ENCODE measurements at regions not wholly inside any gene's neighbourhood (a gene's known extent, or its start where the extent isn't known, plus 50 kb on each side); places are given as distances from the start of the nearest gene placed in this dataset.

- TF ChIP-seq CTCF (IDR thresholded peaks at IDR 0.05) (no peak), POLR2A (IDR thresholded peaks at IDR 0.05) (no peak)
These were observed 525.2 kb upstream of the PSMD7 start for GRCh38 chr16:73771196-73772064.

Data from right lobe of liver (tissue), 4 donors.